ENCODE measurements at regions not wholly inside any gene's neighbourhood (a gene's known extent, or its start where the extent isn't known, plus 50 kb on each side); places are given as distances from the start of the nearest gene placed in this dataset.

DNA sequence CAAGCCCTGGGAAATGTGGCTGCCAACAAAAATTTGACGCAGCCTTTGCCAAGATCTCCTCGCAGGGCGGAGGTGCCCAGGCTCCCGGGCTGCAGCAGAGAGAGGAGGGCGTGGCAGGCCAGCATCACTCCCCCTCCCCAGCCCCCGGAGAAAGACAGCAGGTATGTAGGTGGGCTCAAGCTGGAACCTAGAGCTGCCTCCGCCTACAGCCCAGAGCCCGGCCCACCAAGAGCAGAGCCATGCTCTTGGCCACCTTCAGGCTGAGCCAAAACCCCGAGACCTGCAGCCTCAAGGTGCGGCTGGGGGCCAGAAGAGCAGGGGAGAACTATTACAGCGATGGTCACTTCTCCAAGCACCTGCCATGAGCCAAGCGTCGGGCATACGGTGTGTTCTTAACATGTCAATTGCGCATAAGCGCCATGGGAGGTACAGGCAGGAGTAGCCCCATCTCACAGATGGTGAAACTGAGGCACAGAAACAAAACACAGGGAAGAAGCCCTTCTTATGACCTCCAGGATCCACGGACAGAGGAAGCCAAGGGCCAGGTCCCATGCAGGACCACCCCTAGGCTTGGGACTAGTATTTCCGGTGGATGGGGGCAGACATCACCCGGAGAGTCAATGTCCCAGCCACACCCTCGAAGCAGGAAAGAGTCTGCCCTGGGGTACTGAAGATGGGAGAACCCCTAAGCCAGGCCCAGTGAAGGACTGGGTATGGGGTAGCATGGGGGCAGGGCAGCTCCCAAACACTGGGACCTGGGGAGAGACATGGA is 109.0 kb downstream of the NCOR2 start:
- no peak for DNase-seq (ENCODE audit: low spot score)

DNA sequence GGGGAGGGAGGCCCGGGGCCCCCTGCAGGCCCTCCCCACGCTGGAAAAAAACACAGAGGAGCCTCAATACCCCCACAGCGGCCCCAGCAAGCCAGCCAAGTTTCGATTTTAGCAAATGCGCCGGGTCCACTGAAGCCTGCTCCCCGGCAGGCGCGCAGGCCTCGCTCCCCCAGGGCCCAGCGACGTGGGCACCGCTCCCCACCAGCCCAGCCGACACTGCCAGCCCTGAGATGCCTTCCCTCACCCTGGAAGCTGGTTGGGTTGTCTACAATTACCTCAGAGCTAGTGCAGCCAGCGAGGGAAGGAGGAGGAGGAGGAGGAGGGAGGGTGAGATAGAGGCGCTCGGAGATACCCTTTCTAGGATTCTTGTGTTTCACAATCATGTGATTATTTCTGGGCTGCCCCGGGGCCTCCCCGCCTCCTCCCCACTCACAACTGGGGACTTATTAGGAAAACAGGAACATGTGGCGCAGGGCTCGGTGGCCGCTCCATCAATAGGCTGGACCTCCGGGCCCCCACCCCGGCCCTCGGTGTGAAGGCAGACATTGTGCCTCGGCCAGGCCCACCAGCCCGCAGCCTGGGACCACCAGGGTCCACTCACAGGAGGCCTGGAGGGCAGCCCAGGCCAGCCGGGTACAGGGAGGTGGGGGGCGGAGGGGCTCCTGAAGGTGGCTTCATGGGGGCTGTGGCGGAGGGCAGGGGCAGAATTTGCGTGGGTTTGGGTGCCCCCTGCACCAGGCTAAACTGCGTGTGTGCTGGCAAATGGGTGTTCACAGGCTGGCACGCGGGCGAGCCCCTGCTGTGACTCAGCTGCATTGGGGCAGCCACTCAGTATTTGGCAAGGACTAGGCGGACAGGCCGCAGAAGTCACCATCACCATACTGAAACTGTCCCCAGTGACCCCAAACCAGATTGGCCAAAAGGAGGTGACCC is 109.9 kb downstream of the NCOR2 start:
- DNase-seq (ENCODE audit: low spot score) = peak; percentile 59

DNA sequence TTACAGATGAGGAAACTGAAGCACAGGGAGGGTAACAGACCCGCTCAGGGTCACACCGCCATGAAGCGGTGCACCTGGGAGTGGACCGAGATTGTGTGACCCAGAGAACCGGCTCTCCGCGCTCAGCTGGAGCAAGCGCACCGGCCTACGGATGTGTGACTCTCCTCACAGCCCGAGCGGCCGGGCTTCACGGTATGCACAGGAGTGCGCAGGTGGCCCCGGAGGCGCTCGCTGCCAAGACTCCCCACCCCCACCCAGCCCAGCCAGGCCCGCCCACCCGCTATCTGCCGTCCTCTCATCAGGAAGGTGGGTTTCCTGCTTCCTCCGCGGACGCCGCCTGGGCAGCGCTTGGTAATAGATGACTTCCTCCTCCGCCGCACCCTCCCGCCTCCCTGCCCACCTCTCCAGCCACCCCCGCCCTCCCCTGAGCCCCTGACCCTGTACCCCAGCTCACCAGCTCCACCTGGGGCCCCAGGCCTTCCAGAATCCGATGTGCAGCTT is 110.7 kb downstream of the NCOR2 start:
- DNase-seq (ENCODE audit: low spot score) = peak; percentile 54

DNA sequence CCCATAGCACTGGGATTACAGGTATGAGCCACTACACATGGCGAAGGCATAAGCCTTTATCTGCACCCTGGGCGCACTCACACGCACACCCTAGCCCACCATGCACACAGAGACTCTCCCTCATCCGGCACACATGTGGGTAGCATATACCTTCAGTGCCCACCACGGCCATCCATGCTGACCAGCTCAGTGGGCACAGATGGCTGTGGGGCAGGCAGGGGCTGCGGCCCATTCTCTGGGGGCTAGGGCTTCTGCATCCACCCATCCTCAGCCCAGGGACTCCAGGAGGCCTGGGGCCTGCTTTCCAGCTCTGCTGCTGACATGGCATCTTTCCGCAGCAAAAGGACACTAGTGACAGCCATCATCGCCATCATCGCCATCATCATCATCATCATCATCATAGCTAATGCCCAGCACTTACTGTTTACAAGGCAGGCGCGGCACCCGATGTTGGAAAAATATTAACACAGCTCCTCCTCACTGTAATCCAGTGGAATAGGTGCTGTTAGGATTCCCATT is 111.2 kb downstream of the NCOR2 start:
- no peak for DNase-seq (ENCODE audit: low spot score)

DNA sequence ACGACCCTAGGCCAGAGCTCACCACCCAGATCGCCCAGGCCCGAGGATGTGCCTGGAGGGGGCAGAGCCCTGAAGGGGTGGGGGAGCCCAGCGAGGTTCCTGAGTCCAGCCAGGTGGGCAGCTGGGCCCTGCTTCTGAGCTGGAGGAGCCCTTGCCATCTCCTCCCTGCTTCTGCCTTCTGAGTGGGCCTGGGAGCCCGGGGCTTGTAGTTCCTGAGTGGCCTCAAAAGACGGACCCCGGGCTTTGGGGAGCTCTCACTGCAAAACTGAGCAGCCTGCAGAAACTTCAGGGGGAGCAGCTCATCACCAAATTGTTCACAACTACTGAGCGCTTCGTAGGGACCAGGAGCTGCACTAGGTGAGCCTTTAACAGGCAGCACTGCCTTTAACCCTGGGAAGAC is 112.1 kb downstream of the NCOR2 start:
- DNase-seq (ENCODE audit: low spot score) = no peak

DNA sequence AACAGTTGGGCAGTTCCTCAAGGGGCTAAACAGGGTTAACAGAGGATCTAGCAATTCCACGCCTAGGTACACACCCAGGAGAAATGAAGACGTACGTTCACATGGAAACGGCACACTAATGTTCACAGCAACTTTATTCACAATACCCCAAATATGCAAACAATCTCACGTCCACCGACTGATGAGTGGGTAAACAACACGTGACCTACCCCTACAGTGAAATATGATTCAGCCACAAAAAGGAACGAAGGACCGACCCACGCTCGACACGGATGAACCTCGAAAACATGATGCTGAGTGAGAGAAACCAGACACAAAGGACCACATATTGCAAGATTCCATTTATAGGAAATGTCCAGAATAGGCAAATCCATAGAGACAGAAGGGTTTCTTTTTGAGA is 112.7 kb downstream of the NCOR2 start:
- peak; percentile 19 for DNase-seq (ENCODE audit: low spot score)

DNA sequence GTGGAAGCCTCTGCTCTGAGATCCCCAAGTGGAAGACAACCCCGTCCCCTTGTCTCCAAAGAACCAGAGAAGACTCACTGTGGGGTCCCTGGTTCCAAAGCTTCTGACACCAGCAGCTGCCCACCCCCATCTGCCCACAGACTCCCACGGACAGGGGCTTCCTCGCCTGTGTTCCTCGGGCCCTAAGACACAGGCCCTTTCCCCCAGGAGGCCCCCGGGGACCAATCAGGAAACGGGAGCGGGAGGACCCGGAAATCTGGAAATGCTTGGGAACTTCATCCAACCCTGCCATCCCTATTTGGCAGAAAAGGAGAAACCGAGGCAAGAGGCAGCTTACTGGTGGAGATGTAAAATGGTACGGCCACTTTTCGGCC is 113.1 kb downstream of the NCOR2 start:
- DNase-seq (ENCODE audit: low spot score) = no peak

DNA sequence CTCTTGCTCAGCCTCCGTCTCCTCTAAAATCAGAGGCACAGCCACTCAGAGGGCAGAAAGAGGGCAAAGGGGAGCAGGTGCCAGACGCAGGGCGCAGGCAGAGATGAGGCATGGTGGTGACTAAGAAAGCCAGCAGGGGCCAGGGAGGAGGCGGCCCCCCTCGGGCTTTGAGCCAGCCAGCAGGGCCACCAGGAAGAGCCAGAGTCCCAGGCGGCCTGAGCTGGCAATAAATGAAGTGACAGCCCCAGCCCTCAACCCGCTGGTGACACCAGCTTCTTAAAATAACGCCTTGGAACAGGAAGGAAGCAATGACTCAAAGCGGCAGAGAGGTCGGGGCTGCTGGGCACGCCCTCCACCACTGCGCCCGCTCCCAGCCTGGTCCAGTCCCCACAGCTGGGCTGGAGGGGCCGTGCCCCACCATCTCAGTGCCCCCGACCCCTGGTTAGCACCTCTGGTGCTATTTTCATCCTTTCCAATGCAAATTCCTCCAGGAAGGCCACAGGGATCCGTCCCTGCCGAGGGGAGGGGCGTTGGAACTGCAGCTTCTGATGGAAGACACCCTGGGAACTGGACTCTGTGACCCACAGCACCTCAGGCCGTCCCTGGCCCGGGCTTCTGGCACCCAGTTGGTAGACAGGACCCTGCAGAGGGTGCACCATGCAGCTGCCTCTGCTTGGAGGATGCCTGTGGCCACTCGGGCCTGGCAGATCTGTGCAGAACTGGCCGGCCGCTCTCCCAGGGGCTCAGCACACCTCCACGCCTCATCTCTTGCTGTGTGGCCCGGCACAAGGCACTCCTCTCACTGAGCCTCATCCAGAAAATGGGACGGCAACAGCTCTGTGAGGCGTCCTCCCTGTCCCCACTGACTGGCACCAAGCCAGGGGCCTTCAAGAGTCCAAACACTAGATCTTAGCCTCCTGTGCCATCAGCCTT is 113.7 kb downstream of the NCOR2 start:
- DNase-seq (ENCODE audit: low spot score) = peak; percentile 94

DNA sequence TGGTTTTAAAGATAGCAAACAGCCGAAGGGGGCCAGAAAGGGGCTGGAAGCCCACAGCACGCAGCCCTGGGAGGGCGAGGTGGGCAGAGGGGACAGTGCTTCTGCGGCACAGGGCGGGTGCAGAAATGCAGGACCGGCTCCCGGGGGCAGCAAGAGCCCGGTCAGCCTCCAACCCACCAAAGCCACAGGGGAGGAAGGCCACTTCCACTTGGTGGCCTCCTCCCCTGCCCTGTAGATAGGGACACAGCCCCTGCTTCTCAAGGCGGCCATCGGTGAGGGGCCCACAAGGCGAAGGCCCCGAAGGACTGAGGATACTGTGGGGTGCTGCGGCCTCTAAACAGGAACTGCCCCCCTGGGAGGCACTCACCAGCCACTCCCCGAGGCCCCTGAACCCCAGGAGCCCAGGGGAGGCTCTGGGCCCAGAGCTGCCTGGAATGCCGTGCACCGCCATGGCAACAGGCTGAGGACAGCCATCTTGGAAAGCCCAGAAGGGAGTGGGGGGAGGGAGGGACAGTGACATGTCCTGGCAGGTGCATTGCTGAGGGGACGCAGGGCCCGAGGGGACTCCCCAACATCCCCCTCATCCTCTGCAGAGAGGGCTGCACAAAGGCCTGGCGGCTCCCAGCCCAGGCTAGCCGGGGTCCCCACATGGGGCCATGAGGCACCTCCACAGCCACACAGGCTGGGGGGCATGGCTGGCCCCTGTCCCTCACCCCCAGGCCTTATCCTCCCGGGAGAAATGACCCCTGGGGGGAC is 114.7 kb downstream of the NCOR2 start:
- no peak for DNase-seq (ENCODE audit: low spot score)

DNA sequence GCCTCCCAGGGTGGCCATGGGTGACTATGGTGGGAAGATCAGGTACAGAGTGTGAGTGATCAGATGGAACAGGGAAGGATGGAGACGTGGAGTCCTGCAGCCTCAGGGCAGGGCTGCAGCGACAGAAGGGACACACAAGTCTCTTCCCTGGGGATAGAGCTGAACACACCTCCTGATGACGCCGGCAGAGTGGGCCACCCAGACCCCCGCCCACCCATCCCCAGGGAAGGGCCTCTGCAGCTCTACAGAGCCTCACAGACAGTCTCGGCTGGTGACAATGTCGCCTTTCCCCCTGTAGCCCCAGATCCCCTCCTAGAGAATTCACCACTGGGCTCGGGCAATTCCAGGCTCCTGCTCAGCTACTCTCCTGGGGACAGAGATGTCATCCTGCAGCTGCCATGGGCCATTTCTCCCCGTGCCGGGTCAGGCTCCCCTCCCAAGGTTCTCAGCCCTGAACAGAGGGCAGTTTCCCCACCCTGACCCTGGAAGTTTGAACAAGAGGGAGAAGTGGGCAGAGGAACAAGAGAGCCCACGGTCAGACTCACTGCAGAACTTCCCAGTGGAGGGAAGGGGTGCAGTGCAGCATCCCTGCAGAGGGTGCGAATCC is 115.7 kb downstream of the NCOR2 start:
- DNase-seq (ENCODE audit: low spot score) = no peak

DNA sequence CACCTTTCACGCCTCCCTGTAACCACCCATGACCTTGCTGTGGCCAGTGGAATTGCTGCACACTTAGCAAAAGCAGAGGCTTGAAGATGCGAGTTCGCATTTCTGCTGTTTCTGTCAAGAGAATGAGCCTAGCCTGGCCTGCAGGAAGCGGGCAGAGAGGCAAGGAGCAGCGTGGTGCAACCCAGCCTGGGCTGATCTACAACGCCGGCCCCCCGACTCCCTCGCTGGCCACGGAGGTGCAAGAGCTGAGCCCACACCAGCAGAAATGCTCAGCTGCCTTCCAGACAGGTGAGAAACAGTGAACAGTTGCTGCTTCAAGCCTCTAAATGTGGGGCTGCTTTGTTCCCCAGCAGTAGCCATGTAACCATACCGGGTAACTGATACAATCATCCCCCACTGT is 116.4 kb downstream of the NCOR2 start:
- DNase-seq (ENCODE audit: low spot score) = no peak

DNA sequence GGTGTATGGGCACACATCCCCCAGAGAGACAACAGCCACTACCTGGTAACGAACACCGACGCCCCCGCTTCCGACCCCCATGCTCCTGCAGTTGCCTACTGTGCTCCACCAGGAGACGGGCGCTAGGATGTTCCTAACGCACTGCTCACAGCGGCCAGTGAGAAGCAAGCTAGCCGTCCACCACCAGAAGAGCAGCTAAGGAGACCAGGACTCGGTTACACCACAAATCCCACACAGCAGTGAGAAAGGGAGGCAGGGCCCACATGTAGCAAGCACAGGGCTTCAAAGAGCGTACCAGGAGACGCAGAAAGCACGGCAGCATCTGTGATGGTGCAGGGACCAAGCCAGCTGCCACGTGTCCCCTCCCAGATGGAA is 117.0 kb downstream of the NCOR2 start:
- DNase-seq (ENCODE audit: low spot score) = no peak

DNA sequence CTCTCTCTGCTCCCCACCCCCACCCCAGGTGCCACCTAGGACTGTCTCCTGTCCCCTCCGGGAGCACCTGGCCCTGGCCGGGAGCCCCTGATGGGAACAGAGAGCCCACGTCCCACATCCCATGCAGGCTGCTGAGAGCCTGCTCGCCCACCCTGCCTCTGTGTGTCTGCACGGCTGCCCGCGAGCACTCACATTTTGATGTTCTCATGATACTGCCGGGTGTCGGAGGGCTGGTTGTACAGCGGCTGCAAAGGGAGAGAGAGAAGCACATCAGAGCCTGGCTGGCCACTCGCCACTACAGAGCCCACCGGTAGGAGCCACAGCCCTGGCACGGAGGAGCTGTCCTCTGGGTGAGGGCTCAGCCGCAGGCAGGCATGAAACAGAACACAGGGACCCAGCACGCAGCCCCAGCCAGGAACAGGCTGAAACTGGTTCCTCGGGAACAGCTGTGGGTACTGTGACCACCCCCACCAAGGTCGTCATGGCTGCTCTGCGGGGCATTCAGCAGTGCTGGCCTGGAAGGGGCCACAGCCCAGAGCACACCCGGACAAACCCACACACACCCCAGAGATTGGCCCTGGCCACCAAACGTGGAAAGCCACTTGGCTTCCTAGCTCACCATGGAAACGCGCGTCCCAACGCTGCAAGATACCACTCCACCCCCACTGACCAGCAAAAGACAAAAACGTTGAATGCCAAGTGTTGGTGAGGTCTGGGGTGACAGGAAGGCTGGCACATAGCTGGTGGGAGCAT is 117.6 kb downstream of the NCOR2 start:
- DNase-seq (ENCODE audit: low spot score) = no peak

DNA sequence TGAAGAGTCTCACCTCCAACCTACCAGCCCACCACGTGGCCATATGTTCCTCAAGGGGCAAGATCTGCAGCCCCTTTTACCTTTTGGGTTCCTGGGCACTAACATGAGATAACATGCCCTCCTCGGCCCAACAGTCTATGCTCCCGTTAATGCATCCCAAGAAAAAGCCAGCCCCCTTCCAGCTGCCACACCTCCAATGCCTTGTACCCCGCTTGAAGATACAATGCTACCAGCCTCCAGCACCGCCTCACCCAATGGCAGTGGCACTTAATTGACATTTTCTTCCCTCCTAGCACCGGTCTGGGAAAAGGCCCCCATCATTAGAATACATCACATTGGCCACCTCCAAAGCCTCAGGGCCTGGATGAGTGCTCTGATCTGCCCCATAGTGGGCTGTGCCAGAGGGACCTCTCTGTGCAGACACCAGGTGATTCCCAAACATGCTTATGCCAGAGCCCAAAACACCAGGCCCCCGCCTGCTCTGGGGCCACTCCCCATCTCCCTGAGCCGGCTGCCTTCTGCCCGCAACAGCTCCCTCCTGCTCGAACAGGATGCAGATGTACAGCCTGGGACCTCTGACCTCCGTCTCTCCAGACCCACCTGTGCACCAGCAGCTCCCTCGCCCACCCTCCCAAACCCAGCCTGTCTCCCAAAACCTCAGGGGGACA is 118.3 kb downstream of the NCOR2 start:
- DNase-seq (ENCODE audit: low spot score) = no peak

DNA sequence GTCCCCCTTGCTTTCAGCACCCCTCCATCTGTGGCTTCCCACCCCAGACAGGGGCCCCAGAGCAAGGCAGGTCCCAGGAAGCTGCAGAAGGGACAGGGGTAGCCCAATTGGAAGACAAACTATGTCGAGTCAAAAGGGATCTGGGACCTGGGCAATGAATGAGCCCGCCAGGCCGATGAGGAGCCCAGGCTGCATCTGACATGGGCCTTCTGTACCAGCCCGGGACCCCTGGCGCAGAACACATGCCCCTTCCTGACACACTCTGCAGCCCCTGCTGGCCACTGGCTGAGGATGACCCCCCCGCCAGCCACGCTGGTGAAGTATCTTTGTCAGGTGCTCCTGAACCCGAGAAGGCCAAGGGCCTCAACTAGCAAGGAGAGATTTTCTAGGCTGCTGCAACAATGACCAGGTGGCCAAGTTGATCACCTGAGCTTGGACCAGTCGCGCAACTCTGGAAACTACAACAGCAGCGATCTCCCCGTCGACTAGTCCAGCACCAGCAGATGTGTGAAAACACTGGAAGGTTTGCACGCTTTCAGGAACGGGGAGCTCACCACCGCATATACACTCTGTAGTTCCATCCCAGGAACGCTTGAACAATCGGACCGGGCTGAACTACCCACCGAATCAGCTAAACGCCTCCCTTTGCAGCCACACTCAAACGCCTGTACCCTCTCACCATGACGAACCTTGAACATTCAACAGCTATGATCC is 119.0 kb downstream of the NCOR2 start:
- no peak for DNase-seq (ENCODE audit: low spot score)

DNA sequence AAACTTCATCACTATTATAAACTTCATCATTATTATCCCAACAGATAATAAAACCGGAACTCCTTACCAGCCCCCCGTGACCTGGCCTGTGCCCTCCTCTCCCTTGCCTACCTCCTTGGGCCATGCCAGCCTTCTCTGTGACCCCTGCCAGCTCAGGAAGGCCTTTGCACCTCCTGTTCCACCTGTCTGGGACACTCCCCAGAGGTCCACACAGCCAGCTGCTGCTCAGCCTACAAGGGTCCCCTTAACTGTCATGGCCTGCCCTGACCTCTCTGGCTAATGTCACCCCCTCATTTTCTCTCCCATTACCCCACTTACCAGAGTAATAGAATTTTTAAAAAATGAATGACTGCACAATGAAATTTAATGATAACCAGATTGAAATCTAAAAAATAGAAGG is 121.0 kb downstream of the NCOR2 start:
- no peak for DNase-seq (ENCODE audit: low spot score)

DNA sequence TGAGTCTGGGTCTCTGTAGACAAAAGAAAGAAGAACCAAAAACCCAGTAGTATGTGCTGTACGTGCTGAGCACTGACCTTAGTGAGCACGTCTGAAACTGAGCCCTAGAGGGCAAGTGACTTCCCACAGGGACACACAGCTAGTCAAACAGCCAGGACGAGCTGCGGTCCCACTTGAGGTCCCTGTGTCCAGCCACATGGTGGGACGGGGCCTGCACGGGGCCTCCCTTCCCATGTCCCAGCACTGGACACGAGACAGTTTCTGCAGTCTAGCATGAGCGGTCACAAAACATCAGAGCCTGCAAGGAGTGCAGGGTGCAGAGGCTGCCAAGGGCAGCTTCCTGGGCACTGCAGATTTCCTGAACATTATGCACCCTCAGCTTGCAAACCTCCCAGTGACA is 121.6 kb downstream of the NCOR2 start:
- DNase-seq (ENCODE audit: low spot score) = no peak

DNA sequence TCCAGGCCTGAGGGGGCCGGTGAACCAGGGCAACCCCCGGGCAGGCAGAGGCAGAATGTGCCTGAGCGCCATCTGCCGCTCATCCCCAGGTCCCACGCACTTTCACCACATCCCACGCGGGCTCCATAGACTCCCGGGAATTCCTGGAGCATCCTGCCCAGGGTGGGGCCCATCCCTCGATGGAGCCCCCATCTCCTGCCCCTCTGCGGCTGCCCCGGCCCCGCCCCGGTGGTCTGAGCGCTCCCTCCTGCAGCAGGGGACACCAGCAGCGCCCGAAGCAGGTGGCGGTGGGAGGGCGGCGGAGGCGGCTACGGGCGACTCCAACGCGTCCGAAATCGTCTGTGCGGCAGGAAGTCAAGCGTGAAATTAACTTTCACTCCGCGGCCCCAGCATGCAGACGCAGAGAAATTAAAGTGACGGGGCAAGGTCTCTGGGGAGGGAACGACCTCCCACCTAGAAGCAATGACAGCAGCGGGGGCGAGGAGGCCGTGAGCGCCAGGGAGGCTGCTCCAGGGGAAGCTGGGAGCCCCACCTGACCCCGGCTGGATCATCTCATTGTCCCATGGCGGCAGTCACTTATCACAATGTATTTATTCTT is 122.2 kb downstream of the NCOR2 start:
- no peak for DNase-seq (ENCODE audit: low spot score)
